K562 (cell line): ENCODE measurements at regions not wholly inside any gene's neighbourhood (a gene's known extent, or its start where the extent isn't known, plus 50 kb on each side); places are given as distances from the start of the nearest gene placed in this dataset.

Experiments
- ARID3A ChIP-seq: IDR thresholded peaks from 2 replicates; pipeline ENCODE4 v1.6.1; 2012; ENCODE audit warnings: low read depth, low read length, improper control_type of control experiment, borderline replicate concordance
- CEBPZ ChIP-seq: fragments of 150-350 bp; IDR thresholded peaks from 2 replicates; pipeline ENCODE4 v1.6.1; 2014; ENCODE audit warnings: low read depth, mild to moderate bottlenecking, low read length, borderline replicate concordance
- E2F6 ChIP-seq, 2 experiments: IDR thresholded peaks; 2 replicates each; pipeline ENCODE4 v1.6.1; 2011; ENCODE audit warnings: borderline replicate concordance in 1 of 2, control low read depth in 1 of 2, low read depth in 1 of 2, low read length in 1 of 2, mild to moderate bottlenecking in 1 of 2, mixed read lengths in 1 of 2, moderate library complexity in 1 of 2; ENCODE audit not compliant: insufficient read depth in 1 of 2, insufficient read length in 1 of 2, poor library complexity in 1 of 2, severe bottlenecking in 1 of 2; ENCODE audit errors: extremely low read depth in 1 of 2
- FUS ChIP-seq: fragments of 200-400 bp; formaldehyde crosslinking; optimal IDR thresholded peaks from 2 replicates; pipeline ENCODE3; 2017; ENCODE audit warnings: low read depth, low read length
- HMGXB4 ChIP-seq: sonication (generic); formaldehyde crosslinking; IDR thresholded peaks from 2 replicates; pipeline ENCODE4 v1.8.1; 2023; ENCODE audit warnings: mild to moderate bottlenecking, missing genetic modification reagents
- JUNB ChIP-seq: fragments of 450-650 bp; formaldehyde crosslinking; conservative IDR thresholded peaks from 2 replicates; pipeline ENCODE4 v1.4.0; 2020; ENCODE audit warnings: mild to moderate bottlenecking
- MEF2A ChIP-seq: IDR thresholded peaks from 2 replicates; pipeline ENCODE4 v1.6.1; 2011; ENCODE audit warnings: low read depth, mild to moderate bottlenecking, low read length, moderate library complexity; ENCODE audit not compliant: control insufficient read depth
- MTF1 ChIP-seq: fragments of 250-450 bp; sonication (Bioruptor Pico); IDR thresholded peaks from 2 replicates; pipeline ENCODE4 v1.9.0; 2021; ENCODE audit warnings: moderate library complexity, mild to moderate bottlenecking, inconsistent platforms, borderline replicate concordance
- MYC ChIP-seq, 2 experiments: fragments of 250-450 bp in 1 of 2; sonication (Bioruptor Pico) in 1 of 2; IDR thresholded peaks; 2 replicates each; pipeline versions ENCODE4 v1.5.1 to v1.6.1; 2012 to 2021; ENCODE audit warnings: low read depth in 2 of 2, borderline replicate concordance in 1 of 2, improper control_type of control experiment in 1 of 2, low read length in 1 of 2, mild to moderate bottlenecking in 1 of 2, moderate library complexity in 1 of 2
- SMARCC2 ChIP-seq: fragments of 450-650 bp; IDR thresholded peaks from 2 replicates; pipeline ENCODE4 v1.6.1; 2017; ENCODE audit warnings: antibody characterized with exemption, moderate library complexity, mild to moderate bottlenecking, low read depth
- SREBF2 ChIP-seq: sonication (generic); formaldehyde crosslinking; IDR thresholded peaks from 2 replicates; pipeline ENCODE4 v1.4.0; 2020; ENCODE audit warnings: mild to moderate bottlenecking, missing genetic modification reagents
- U2AF1 ChIP-seq: fragments of 200-400 bp; formaldehyde crosslinking; optimal IDR thresholded peaks from 2 replicates; pipeline ENCODE3; 2017; ENCODE audit warnings: mild to moderate bottlenecking, low read depth, low read length, moderate library complexity
- U2AF2 ChIP-seq: fragments of 200-400 bp; formaldehyde crosslinking; optimal IDR thresholded peaks from 2 replicates; pipeline ENCODE3; 2017; ENCODE audit warnings: low read depth, mild to moderate bottlenecking, low read length
- WHSC1 ChIP-seq: IDR thresholded peaks from one replicate; pipeline ENCODE4 v1.6.1; 2012; ENCODE audit warnings: low read length, control low read depth, inconsistent platforms
- ZC3H4 ChIP-seq: sonication (generic); formaldehyde crosslinking; IDR thresholded peaks from 2 replicates; pipeline ENCODE4 v1.9.0; 2021; ENCODE audit warnings: missing genetic modification reagents, borderline replicate concordance
- ZNF354B ChIP-seq: fragments of 250-450 bp; sonication (Bioruptor Pico); IDR thresholded peaks from 2 replicates; pipeline ENCODE4 v1.4.0; 2020
- ZNF507 ChIP-seq: conservative IDR thresholded peaks from 2 replicates; pipeline ENCODE4 v1.6.1; 2017; ENCODE audit warnings: missing genetic modification characterization, missing compliant biosample characterization
- ZNF778 ChIP-seq: fragments of 450-650 bp; formaldehyde crosslinking; IDR thresholded peaks from 2 replicates; pipeline ENCODE4 v1.4.0; 2020; ENCODE audit warnings: mild to moderate bottlenecking, moderate library complexity
- ZZZ3 ChIP-seq: fragments of 450-650 bp; IDR thresholded peaks from 2 replicates; pipeline ENCODE4 v1.6.1; 2016; ENCODE audit warnings: antibody characterized with exemption, mild to moderate bottlenecking, moderate library complexity

- no peak for TF ChIP-seq E2F6 (IDR thresholded peaks at IDR 0.05; ENCODE audit: borderline replicate concordance in 1 of 2, extremely low read depth in 1 of 2, insufficient read depth in 1 of 2, insufficient read length in 1 of 2, low read depth in 1 of 2, low read length in 1 of 2, poor library complexity in 1 of 2, severe bottlenecking in 1 of 2)
- TF ChIP-seq ZNF507 = no peak
- TF ChIP-seq WHSC1 = no peak
- TF ChIP-seq ZC3H4 (CRISPR knock-in tag) = no peak
- TF ChIP-seq HMGXB4 (CRISPR knock-in tag) = no peak
- no peak for TF ChIP-seq SMARCC2
- TF ChIP-seq ZNF778 = no peak
- no peak for TF ChIP-seq JUNB (CRISPR knock-in tag)
- no peak for TF ChIP-seq FUS
- TF ChIP-seq ZNF354B (CRISPR knock-in tag) = no peak
- no peak for TF ChIP-seq U2AF1
- TF ChIP-seq MEF2A = no peak
- TF ChIP-seq ARID3A = peak; percentile 43; the same call in 1 of the 2 replicates
- TF ChIP-seq MTF1 (CRISPR knock-in tag) = no peak
- TF ChIP-seq U2AF2 = no peak
- TF ChIP-seq ZZZ3 = no peak
- TF ChIP-seq CEBPZ = no peak
- TF ChIP-seq SREBF2 (CRISPR knock-in tag) = no peak
- 0 out of 2 replicates have a peak, but pooled peaks have one; percentile 22 for TF ChIP-seq MYC (IDR thresholded peaks at IDR 0.05; ENCODE audit: low read depth, low read length)
- no peak for TF ChIP-seq MYC (CRISPR knock-in tag; IDR thresholded peaks at IDR 0.05; ENCODE audit: borderline replicate concordance, low read depth)
Measured at GRCh38 chr10:64041185-64041988, 520.2 kb downstream of the REEP3 start (continued).
